DND-41 (cell line): ENCODE measurements at regions not wholly inside any gene's neighbourhood (a gene's known extent, or its start where the extent isn't known, plus 50 kb on each side); places are given as distances from the start of the nearest gene placed in this dataset.

Experiments
- ATAC-seq: fragments of 200-7000 bp; cut with Tn5 transposase; 3 replicates; pipeline ENCODE4 v1.9.1; 2021; ENCODE audit warnings: low read depth; ENCODE audit not compliant: insufficient read depth
- DNase-seq: peaks from one replicate; pipeline ENCODE4 v3.0.0-alpha.2; 2020
- H2AFZ ChIP-seq: 2 replicates; pipeline ENCODE4 v1.6.0; 2012; ENCODE audit warnings: low read depth, low read length
- H3K27ac ChIP-seq: 2 replicates; pipeline ENCODE4 v1.5.1; 2012; ENCODE audit warnings: low read length, inconsistent platforms
- H3K27me3 ChIP-seq: fragments of 200-600 bp; sonication (generic); 2 replicates; pipeline ENCODE4 v1.6.0; 2012; ENCODE audit warnings: low read length, mild to moderate bottlenecking, inconsistent platforms; ENCODE audit not compliant: insufficient read depth, poor library complexity
- H3K36me3 ChIP-seq: 2 replicates; pipeline ENCODE4 v1.5.1; 2012; ENCODE audit warnings: low read length, inconsistent platforms; ENCODE audit not compliant: insufficient read depth
- H3K4me1 ChIP-seq: 2 replicates; pipeline ENCODE4 v1.5.1; 2012; ENCODE audit warnings: mild to moderate bottlenecking, low read length; ENCODE audit not compliant: insufficient read depth
- H3K4me2 ChIP-seq: 2 replicates; pipeline ENCODE4 v1.6.0; 2012; ENCODE audit warnings: mild to moderate bottlenecking, moderate library complexity, low read length, inconsistent platforms; ENCODE audit not compliant: insufficient read depth
- H3K4me3 ChIP-seq, 2 experiments: fragments of 200-600 bp in 1 of 2; shearing (Covaris generic) in 1 of 2; 2 replicates each; pipeline ENCODE4 v1.5.1; 2012 to 2016; ENCODE audit warnings: inconsistent platforms in 2 of 2, low read length in 2 of 2, mild to moderate bottlenecking in 2 of 2, low read depth in 1 of 2, moderate library complexity in 1 of 2
- H3K79me2 ChIP-seq: 2 replicates; pipeline ENCODE4 v1.6.0; 2012; ENCODE audit warnings: low read length, inconsistent platforms; ENCODE audit not compliant: insufficient read depth
- H3K9ac ChIP-seq: 2 replicates; pipeline ENCODE4 v1.6.0; 2012; ENCODE audit warnings: low read depth, mild to moderate bottlenecking, inconsistent platforms, low read length, moderate library complexity
- H3K9me3 ChIP-seq: 2 replicates; pipeline ENCODE4 v1.5.1; 2012; ENCODE audit warnings: low read length, moderate library complexity, mild to moderate bottlenecking, inconsistent platforms; ENCODE audit not compliant: insufficient read depth, severe bottlenecking
- H4K20me1 ChIP-seq: 2 replicates; pipeline ENCODE4 v1.6.0; 2012; ENCODE audit warnings: low read length; ENCODE audit not compliant: insufficient read depth
- EZH2 ChIP-seq: IDR thresholded peaks from 3 replicates; pipeline ENCODE4 v1.6.1; 2012; ENCODE audit warnings: borderline replicate concordance, low read depth, mild to moderate bottlenecking, moderate library complexity, low read length, inconsistent platforms; ENCODE audit not compliant: severe bottlenecking
- TF ChIP-seq, protein P1 (sequence below): IDR thresholded peaks from 2 replicates; pipeline ENCODE4 v1.5.1; 2012; ENCODE audit warnings: borderline replicate concordance, low read length, moderate library complexity, mild to moderate bottlenecking; ENCODE audit not compliant: poor library complexity, severe bottlenecking; ENCODE audit errors: extremely low read depth

DNA sequence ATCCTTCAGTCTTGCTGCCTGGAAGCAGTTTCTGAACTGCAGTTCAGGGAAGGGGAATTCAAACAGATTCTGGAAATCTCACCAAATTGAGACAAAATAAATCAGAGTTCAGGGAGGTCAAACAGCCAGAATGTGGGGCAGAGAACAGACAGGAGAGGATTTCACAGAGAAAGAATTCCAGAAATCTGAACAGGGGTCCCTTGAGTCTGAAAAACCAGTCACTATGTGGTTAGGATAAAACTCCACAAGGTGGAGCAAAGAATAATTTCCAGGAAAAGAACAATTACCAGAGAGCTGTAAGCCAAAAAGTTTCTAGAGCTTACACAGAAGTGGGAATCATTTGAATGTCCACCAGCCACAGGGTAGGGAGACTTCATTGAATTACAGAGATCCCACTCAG is 84.7 kb downstream of the URB2 start:
- Histone ChIP-seq H3K79me2 (no peaks in the 10 kb centered on the region), H3K36me3 (no peaks in the 10 kb centered on the region), H3K4me2 (no peak overlapping the region), H2AFZ (no peak overlapping the region), H3K9ac (no peak overlapping the region), H3K27me3 (no peaks in the 10 kb centered on the region), H4K20me1 (no peaks in the 10 kb centered on the region), H3K27ac (no peak overlapping the region), H3K4me3 (no peak overlapping the region), H3K9me3 (peaks cover 3% of the 10 kb centered on the region), H3K4me1 (no peaks in the 10 kb centered on the region)
- ATAC-seq (no peak), DNase-seq (no peak)
- TF ChIP-seq, protein P1, sequence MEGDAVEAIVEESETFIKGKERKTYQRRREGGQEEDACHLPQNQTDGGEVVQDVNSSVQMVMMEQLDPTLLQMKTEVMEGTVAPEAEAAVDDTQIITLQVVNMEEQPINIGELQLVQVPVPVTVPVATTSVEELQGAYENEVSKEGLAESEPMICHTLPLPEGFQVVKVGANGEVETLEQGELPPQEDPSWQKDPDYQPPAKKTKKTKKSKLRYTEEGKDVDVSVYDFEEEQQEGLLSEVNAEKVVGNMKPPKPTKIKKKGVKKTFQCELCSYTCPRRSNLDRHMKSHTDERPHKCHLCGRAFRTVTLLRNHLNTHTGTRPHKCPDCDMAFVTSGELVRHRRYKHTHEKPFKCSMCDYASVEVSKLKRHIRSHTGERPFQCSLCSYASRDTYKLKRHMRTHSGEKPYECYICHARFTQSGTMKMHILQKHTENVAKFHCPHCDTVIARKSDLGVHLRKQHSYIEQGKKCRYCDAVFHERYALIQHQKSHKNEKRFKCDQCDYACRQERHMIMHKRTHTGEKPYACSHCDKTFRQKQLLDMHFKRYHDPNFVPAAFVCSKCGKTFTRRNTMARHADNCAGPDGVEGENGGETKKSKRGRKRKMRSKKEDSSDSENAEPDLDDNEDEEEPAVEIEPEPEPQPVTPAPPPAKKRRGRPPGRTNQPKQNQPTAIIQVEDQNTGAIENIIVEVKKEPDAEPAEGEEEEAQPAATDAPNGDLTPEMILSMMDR, result no peak
- no peak for TF ChIP-seq EZH2

DNA sequence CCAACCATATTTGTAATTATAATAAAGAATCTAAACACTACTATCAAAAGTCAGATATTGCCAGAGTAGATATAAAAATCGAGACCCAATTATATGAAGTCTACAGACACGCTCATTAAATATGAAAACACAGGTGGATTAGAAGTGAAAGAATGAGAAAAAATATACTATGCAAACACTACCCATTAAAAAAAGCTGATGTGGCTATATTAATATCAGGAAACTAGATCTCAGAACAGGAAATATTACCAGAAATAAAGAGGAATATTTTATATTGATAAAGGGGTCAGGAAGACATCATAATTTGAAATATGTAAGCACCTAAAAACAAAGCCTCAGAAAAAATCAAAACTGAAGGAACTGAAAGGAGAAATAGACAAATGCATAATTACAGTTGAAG is 88.3 kb downstream of the URB2 start:
- Histone ChIP-seq H3K36me3 (no peaks in the 10 kb centered on the region), H4K20me1 (no peaks in the 10 kb centered on the region), H3K27me3 (no peaks in the 10 kb centered on the region), H3K9me3 (no peaks in the 10 kb centered on the region), H3K27ac (no peak overlapping the region), H3K4me2 (no peak overlapping the region), H3K4me3 (no peak overlapping the region), H3K4me1 (no peaks in the 10 kb centered on the region), H2AFZ (no peak overlapping the region), H3K9ac (no peak overlapping the region), H3K79me2 (no peaks in the 10 kb centered on the region)
- ATAC-seq, result no peak
- no peak for TF ChIP-seq EZH2
- TF ChIP-seq, protein P1, result no peak
- DNase-seq, result no peak

DNA sequence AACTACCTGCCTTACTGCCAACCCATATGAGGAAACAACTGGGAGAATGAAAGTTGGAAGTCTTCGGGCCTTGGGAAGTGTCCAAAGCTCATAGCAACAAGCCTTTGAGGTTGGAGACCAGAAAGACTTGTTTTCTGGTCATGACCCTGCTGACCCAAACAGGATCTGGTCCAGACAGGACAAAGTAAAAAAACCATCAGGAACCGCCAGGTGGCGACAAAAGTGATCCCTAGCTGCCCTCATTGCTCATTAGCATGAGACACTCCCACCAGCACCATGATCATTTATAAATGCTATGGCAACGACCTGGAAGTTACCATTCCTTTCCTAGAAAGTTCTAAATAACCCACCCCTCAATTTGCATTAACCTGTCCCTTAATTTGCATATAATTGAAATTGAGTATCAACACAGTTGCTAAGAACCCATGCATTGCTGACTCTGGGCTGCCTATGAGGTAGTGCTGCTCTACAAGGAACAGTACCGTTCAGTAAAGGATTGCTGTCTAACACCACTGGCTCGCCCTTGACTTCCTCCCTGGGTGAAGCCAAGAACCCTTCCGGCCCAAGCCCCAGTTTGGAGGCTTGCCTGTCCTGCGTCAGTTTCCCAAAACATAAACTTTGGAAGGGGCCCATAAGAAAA is 89.0 kb downstream of the URB2 start:
- Histone ChIP-seq H3K36me3 (no peaks in the 10 kb centered on the region), H3K4me3 (no peak overlapping the region), H3K9me3 (no peaks in the 10 kb centered on the region), H2AFZ (no peak overlapping the region), H3K27ac (no peak overlapping the region), H3K79me2 (no peaks in the 10 kb centered on the region), H4K20me1 (no peaks in the 10 kb centered on the region), H3K27me3 (no peaks in the 10 kb centered on the region), H3K4me2 (no peak overlapping the region), H3K9ac (no peak overlapping the region), H3K4me1 (no peaks in the 10 kb centered on the region)
- ATAC-seq (no peak), DNase-seq (no peak)
- no peak for TF ChIP-seq EZH2
- TF ChIP-seq, protein P1, result no peak

DNA sequence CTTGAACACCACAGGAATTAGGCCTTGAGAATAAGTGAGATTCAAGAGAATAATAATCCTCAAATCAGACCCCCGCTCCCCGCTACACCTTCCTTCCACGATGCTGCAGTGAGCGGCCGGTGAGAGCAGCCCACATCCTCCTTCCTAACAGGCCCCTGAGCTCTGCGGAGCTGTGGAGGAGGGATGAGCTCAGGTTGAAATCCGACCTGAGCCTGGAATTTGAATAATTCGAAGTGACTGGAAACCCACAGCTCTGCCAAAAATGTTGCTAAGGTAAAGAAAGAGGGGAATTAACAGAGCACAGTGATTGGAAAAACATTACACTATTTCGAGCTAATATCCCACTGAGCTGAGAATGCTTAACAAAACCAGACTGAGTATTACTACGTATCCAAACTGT is 90.0 kb downstream of the URB2 start:
- Histone ChIP-seq H3K36me3 (no peaks in the 10 kb centered on the region), H2AFZ (no peak overlapping the region), H3K4me2 (no peak overlapping the region), H3K79me2 (no peaks in the 10 kb centered on the region), H4K20me1 (no peaks in the 10 kb centered on the region), H3K27ac (no peak overlapping the region), H3K4me1 (no peaks in the 10 kb centered on the region), H3K4me3 (no peak overlapping the region), H3K9me3 (no peaks in the 10 kb centered on the region), H3K9ac (no peak overlapping the region), H3K27me3 (no peaks in the 10 kb centered on the region)
- ATAC-seq (no peak), DNase-seq (no peak)
- TF ChIP-seq, protein P1, result no peak
- no peak for TF ChIP-seq EZH2
